ENCODE measurements at regions not wholly inside any gene's neighbourhood (a gene's known extent, or its start where the extent isn't known, plus 50 kb on each side); places are given as distances from the start of the nearest gene placed in this dataset.
"Not testable (repeated sequence)": the region's sequence is repeated elsewhere in the genome, so short reads cannot be mapped to it uniquely, and the experiment has no call there.

GRCh38 chr7:138169441-138169851 is 93.2 kb downstream of the AKR1D1 start:
- DNase-seq (ENCODE audit: low read depth) = no peak

- DNase-seq (ENCODE audit: low read depth) = no peak
Observed at GRCh38 chr7:138170298-138170697, 94.0 kb downstream of the AKR1D1 start.

GRCh38 chr7:138170959-138171703 is 94.9 kb downstream of the AKR1D1 start:
- no peak for DNase-seq (ENCODE audit: low read depth)

- no peak for DNase-seq (ENCODE audit: low read depth)
Observed at GRCh38 chr7:138173548-138173947, 97.3 kb downstream of the AKR1D1 start.

- DNase-seq (ENCODE audit: low read depth) = no peak
Observed at GRCh38 chr7:138176060-138176459, 99.8 kb downstream of the AKR1D1 start.

- DNase-seq (ENCODE audit: low read depth) = no peak
Observed at GRCh38 chr7:138184191-138184590, 107.9 kb downstream of the AKR1D1 start.

- DNase-seq (ENCODE audit: low read depth) = no peak
Observed at GRCh38 chr7:138185132-138185908, 109.1 kb downstream of the AKR1D1 start.

GRCh38 chr7:138186951-138187351 is 110.7 kb downstream of the AKR1D1 start:
- DNase-seq (ENCODE audit: low read depth) = peak; percentile 3

- no peak for DNase-seq (ENCODE audit: low read depth)
Observed at GRCh38 chr7:138188290-138188858, 112.1 kb downstream of the AKR1D1 start.

GRCh38 chr7:138194567-138194966 is 118.3 kb downstream of the AKR1D1 start:
- no peak for DNase-seq (ENCODE audit: low read depth)

- no peak for DNase-seq (ENCODE audit: low read depth)
Observed at GRCh38 chr7:138195151-138195571, 118.9 kb downstream of the AKR1D1 start.

GRCh38 chr7:138196503-138196946 is 120.3 kb downstream of the AKR1D1 start:
- not testable (repeated sequence) for DNase-seq (ENCODE audit: low read depth)

- DNase-seq (ENCODE audit: low read depth) = no peak
Observed at GRCh38 chr7:138196971-138197896, 121.0 kb downstream of the AKR1D1 start.

GRCh38 chr7:138204285-138204981 is 128.2 kb downstream of the AKR1D1 start:
- no peak for DNase-seq (ENCODE audit: low read depth)

- DNase-seq (ENCODE audit: low read depth) = no peak
Observed at GRCh38 chr7:138204982-138205298, 128.7 kb downstream of the AKR1D1 start.

GRCh38 chr7:138205614-138206150 is 129.4 kb downstream of the AKR1D1 start:
- DNase-seq (ENCODE audit: low read depth) = no peak

- DNase-seq (ENCODE audit: low read depth) = no peak
Observed at GRCh38 chr7:138207555-138207971, 131.3 kb downstream of the AKR1D1 start.

- DNase-seq (ENCODE audit: low read depth) = no peak
Observed at GRCh38 chr7:138208142-138208570, 131.9 kb downstream of the AKR1D1 start.

GRCh38 chr7:138208864-138209263 is 132.6 kb downstream of the AKR1D1 start:
- no peak for DNase-seq (ENCODE audit: low read depth)

GRCh38 chr7:138212314-138212713 is 136.1 kb downstream of the AKR1D1 start:
- no peak for DNase-seq (ENCODE audit: low read depth)

GRCh38 chr7:138214926-138215325 is 138.7 kb downstream of the AKR1D1 start:
- DNase-seq (ENCODE audit: low read depth) = no peak

All from GM04503 (cell line).